ENCODE measurements at regions not wholly inside any gene's neighbourhood (a gene's known extent, or its start where the extent isn't known, plus 50 kb on each side); places are given as distances from the start of the nearest gene placed in this dataset.
"Not testable (repeated sequence)": the region's sequence is repeated elsewhere in the genome, so short reads cannot be mapped to it uniquely, and the experiment has no call there.

DNA sequence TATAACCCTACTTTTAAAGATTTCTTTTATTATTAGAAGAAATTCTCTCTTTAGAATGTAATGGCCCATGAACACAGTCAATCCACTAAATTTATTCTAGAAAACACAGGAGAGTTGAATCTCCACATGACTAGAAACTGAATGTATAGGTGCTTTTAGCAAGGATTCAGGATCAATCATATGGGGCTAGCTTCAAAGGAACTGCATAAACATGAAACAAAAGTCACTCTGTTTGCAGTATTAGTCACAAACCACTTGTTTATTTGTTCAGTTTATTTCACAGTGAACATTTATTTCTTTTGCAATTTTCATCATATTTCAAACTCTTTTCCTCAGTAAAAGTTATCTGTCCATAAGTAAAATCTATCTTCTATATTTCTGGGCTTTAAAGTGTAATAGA is 1604.6 kb downstream of the PCDH18 start:
- Histone ChIP-seq H3K4me1 (no peaks in the 10 kb centered on the region), H3K4me3 (no peak overlapping the region), H3K36me3 (no peaks in the 10 kb centered on the region), H3K27me3 (ENCODE audit: low read depth) (no peaks in the 10 kb centered on the region), H3K27ac (replicated peaks) (no peak overlapping the region), H3K9me3 (replicated peaks) (peaks cover 11% of the 10 kb centered on the region)
- DNase-seq, result no peak
- intact Hi-C loops (cut with micrococcal nuclease), result no loop called here
- TF ChIP-seq, protein P1, sequence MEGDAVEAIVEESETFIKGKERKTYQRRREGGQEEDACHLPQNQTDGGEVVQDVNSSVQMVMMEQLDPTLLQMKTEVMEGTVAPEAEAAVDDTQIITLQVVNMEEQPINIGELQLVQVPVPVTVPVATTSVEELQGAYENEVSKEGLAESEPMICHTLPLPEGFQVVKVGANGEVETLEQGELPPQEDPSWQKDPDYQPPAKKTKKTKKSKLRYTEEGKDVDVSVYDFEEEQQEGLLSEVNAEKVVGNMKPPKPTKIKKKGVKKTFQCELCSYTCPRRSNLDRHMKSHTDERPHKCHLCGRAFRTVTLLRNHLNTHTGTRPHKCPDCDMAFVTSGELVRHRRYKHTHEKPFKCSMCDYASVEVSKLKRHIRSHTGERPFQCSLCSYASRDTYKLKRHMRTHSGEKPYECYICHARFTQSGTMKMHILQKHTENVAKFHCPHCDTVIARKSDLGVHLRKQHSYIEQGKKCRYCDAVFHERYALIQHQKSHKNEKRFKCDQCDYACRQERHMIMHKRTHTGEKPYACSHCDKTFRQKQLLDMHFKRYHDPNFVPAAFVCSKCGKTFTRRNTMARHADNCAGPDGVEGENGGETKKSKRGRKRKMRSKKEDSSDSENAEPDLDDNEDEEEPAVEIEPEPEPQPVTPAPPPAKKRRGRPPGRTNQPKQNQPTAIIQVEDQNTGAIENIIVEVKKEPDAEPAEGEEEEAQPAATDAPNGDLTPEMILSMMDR (IDR thresholded peaks at IDR 0.05; ENCODE audit: borderline replicate concordance), result no peak

DNA sequence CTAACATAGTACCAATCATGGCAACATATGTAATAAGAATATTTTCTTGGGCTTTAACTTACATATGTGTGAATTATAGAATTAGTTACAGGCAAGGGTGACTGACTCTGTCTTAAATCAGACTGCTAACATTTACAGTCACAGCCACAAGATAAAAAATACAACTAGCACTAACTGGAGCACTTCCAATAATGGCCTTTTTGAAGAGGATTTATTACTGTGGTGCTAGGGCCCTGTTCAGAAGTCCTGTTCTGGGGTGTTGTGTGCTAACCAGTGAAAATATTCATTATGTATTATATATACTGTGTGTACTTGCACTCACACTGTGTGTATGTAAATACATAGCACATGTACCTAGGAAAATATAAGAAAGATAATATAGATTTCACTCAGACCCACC is 1611.2 kb downstream of the PCDH18 start:
- H3K36me3 ChIP-seq, result no peaks in the 10 kb centered on the region

DNA sequence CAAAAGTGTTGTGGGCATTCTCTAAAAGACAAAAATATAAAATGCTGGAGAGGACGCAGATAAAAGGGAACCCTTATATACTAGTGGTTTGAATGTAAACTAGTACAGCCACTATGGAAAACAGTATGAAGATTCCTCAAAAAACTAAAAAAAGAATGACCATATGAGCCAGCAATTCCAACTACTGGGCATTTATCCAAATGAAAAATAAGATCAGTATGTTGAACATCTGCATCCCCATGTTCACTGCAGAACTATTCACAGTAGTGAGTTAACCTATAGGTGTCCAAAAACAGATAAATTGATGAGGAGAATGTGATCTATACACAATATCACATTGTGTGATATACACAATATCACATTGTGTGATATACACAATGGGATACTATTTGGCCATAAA is 1615.3 kb downstream of the PCDH18 start:
- DNase-seq, result no peak
- intact Hi-C loops (cut with micrococcal nuclease), result no loop called here
- Histone ChIP-seq H3K4me3 (no peak overlapping the region), H3K9me3 (replicated peaks) (no peaks in the 10 kb centered on the region), H3K27ac (replicated peaks) (no peak overlapping the region), H3K36me3 (no peaks in the 10 kb centered on the region), H3K27me3 (ENCODE audit: low read depth) (no peaks in the 10 kb centered on the region), H3K4me1 (no peaks in the 10 kb centered on the region)
- TF ChIP-seq, protein P1 (IDR thresholded peaks at IDR 0.05; ENCODE audit: borderline replicate concordance), result no peak

More for the DNA sequence above, 1611.2 kb downstream of the PCDH18 start:
- Histone ChIP-seq H3K27me3 (ENCODE audit: low read depth) (no peaks in the 10 kb centered on the region), H3K27ac (replicated peaks) (no peak overlapping the region), H3K4me3 (no peak overlapping the region), H3K9me3 (replicated peaks) (no peaks in the 10 kb centered on the region), H3K4me1 (no peaks in the 10 kb centered on the region)
- TF ChIP-seq, protein P1 (IDR thresholded peaks at IDR 0.05; ENCODE audit: borderline replicate concordance), result no peak
- intact Hi-C loops (cut with micrococcal nuclease), result no loop called here
- DNase-seq, result no peak

DNA sequence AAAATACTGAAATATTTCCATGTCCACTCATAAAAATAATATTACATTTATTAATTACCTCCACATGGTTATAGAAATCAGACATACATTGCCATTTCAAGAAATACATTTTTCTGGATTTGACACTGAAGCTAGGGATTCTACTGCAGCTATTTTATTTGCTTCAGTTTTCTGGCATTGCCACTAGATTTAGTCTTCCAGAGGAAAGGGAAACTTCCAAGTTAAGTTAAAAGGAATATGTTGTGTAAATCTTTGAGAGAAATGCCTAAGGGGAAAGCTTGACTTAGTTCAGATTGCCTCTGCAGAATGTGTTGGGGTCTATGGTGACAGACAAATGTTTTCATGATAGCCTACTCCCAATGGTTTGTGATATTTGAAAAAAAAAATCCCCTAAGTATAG is 1631.3 kb downstream of the PCDH18 start:
- H3K4me1 ChIP-seq, result no peaks in the 10 kb centered on the region
- H3K9me3 ChIP-seq (replicated peaks), result peaks cover 6% of the 10 kb centered on the region
- no peak overlapping the region for H3K4me3 ChIP-seq
- no peak overlapping the region for H3K27ac ChIP-seq (replicated peaks)
- no peaks in the 10 kb centered on the region for H3K36me3 ChIP-seq
- DNase-seq, result no peak
- no peaks in the 10 kb centered on the region for H3K27me3 ChIP-seq (ENCODE audit: low read depth)
- intact Hi-C loops (cut with micrococcal nuclease), result no loop called here
- TF ChIP-seq, protein P1 (IDR thresholded peaks at IDR 0.05; ENCODE audit: borderline replicate concordance), result no peak

DNA sequence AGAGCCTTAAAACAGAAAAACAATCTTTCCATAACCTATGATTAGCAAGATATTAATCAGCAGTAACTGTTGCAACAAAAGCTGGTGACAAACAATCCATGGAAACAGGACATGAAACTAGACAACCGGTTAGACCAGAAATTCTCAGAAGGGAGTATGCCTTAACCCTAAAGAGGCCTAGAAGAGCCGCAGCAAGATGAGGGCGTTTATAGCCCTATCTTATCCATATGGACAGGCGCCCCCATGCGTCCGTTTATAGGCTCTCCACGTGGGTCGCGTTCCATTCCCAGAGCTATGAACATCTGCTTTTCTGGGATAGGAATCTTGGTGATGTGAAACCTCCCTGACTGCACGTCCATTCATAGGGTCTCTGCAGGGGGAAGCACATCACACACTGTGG is 1662.7 kb upstream of the PABPC4L start:
- H3K27me3 ChIP-seq (ENCODE audit: low read depth); H3K4me1 ChIP-seq; intact Hi-C loops (cut with micrococcal nuclease); H3K36me3 ChIP-seq; H3K9me3 ChIP-seq (replicated peaks); DNase-seq; H3K4me3 ChIP-seq; H3K27ac ChIP-seq (replicated peaks): not testable (repeated sequence)

DNA sequence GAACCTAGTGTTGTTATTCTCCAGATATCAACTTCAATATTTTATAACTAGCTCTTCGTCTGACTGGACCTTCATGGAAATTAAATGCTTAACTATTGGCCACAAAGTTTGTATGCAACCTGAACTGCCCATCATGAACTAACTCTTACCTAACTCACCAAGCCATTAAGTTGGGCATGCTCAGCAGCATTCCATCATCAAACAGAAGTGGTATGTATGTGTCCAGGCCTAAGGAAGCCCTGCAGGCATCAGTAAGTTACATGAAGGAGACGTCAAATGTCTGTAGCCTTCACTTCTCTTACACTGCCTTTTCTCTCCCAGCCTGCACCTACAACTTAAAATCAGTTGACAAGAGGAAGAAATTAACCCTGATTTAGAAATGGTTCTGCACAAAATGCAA is 1639.2 kb upstream of the PABPC4L start:
- no peak overlapping the region for H3K4me3 ChIP-seq
- H3K9me3 ChIP-seq (replicated peaks), result peaks cover 8% of the 10 kb centered on the region
- H3K27ac ChIP-seq (replicated peaks), result no peak overlapping the region
- H3K27me3 ChIP-seq (ENCODE audit: low read depth), result no peaks in the 10 kb centered on the region
- no peaks in the 10 kb centered on the region for H3K36me3 ChIP-seq
- TF ChIP-seq, protein P1 (IDR thresholded peaks at IDR 0.05; ENCODE audit: borderline replicate concordance), result no peak
- H3K4me1 ChIP-seq, result no peaks in the 10 kb centered on the region
- DNase-seq, result no peak
- intact Hi-C loops (cut with micrococcal nuclease), result no loop called here
